Memory B cell (primary cell): ENCODE measurements at regions not wholly inside any gene's neighbourhood (a gene's known extent, or its start where the extent isn't known, plus 50 kb on each side); places are given as distances from the start of the nearest gene placed in this dataset.
"Not testable (repeated sequence)": the region's sequence is repeated elsewhere in the genome, so short reads cannot be mapped to it uniquely, and the experiment has no call there.

Experiments
- ATAC-seq: fragments of 150-1000 bp; cut with Tn5 transposase; 2 replicates; pipeline ENCODE4 v1.10.0; 2021; ENCODE audit warnings: low read depth, mild to moderate bottlenecking, moderate library complexity
- DNase-seq, 2 donors: peaks; one replicate each; pipeline ENCODE4 v3.0.0; 2022; ENCODE audit warnings: low spot score in 2 of 2
- H3K27ac Mint-ChIP-seq: one replicate; pipeline ENCODE4 v1.8.0; 2022; ENCODE audit warnings: mild to moderate bottlenecking, moderate library complexity, mixed read lengths
- H3K27me3 Mint-ChIP-seq: one replicate; pipeline ENCODE4 v1.8.0; 2022; ENCODE audit warnings: mixed read lengths
- H3K36me3 Mint-ChIP-seq: one replicate; pipeline ENCODE4 v1.8.0; 2022; ENCODE audit warnings: mild to moderate bottlenecking, mixed read lengths
- H3K4me1 Mint-ChIP-seq: one replicate; pipeline ENCODE4 v1.8.0; 2022; ENCODE audit warnings: mixed read lengths
- H3K4me3 Mint-ChIP-seq: one replicate; pipeline ENCODE4 v1.8.0; 2022; ENCODE audit warnings: mild to moderate bottlenecking, moderate library complexity, mixed read lengths
- H3K9me3 Mint-ChIP-seq: one replicate; pipeline ENCODE4 v1.8.0; 2022; ENCODE audit warnings: mixed read lengths

- Mint-ChIP-seq H3K4me1 (no peaks in the 10 kb centered on the region), H3K27me3 (peaks cover 6% of the 10 kb centered on the region), H3K9me3 (no peaks in the 10 kb centered on the region), H3K27ac (no peak overlapping the region), H3K4me3 (no peak overlapping the region), H3K36me3 (no peaks in the 10 kb centered on the region)
- ATAC-seq (no peak), DNase-seq (no peak)
Observed at GRCh38 chr14:57150449-57150848, 118.3 kb downstream of the EXOC5 start.

- ATAC-seq (no peak), DNase-seq (no peak)
- no peaks in the 10 kb centered on the region for H3K4me1 Mint-ChIP-seq
- H3K27ac Mint-ChIP-seq: no peak overlapping the region
- H3K27me3 Mint-ChIP-seq: peaks cover 2% of the 10 kb centered on the region
- H3K36me3 Mint-ChIP-seq: no peaks in the 10 kb centered on the region
- H3K4me3 Mint-ChIP-seq: no peak overlapping the region
- H3K9me3 Mint-ChIP-seq: peaks cover 3% of the 10 kb centered on the region
Observed at GRCh38 chr14:57139173-57139572, 129.5 kb downstream of the EXOC5 start.

DNA sequence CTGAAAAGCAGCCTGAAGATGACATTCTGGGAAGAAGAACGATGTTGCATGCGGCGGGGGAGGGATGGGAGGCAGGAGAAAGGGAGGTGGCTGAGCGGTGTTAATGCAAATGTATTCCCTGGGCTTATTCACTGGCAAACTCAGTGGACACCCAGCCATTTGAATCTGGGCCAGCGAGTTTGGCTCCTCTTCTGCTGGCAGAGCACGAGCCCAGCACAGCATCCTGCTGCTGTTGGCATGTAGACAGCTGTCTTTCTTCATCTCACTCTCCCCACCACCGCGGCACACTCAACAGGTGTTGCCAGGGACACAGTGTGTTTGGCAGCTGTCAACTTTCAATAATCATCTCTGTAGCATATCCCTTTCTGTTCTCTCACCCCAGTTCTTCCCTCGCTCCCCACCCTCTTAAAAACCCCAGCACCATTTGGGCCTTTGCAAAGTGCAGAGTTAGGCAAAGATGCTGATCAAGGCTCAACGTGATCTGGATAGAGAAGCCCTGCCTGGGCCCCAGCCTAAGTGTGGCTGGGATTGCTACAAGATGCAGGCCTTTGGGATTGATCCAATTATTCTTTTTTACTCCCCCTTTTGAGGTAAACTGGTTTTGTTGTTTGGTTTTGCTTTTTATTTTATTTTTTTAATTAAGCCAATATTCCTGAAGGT, 131.9 kb downstream of the EXOC5 start:
- Mint-ChIP-seq H3K4me1 (no peaks in the 10 kb centered on the region), H3K36me3 (no peaks in the 10 kb centered on the region), H3K27ac (no peak overlapping the region), H3K27me3 (peaks cover 3% of the 10 kb centered on the region), H3K4me3 (no peak overlapping the region), H3K9me3 (peaks cover 3% of the 10 kb centered on the region)
- DNase-seq (no peak), ATAC-seq (no peak)

- H3K4me3 Mint-ChIP-seq, DNase-seq, H3K36me3 Mint-ChIP-seq, H3K4me1 Mint-ChIP-seq, H3K27me3 Mint-ChIP-seq, H3K27ac Mint-ChIP-seq, ATAC-seq, H3K9me3 Mint-ChIP-seq: not testable (repeated sequence)
Observed at GRCh38 chr14:57127809-57128208, 140.9 kb downstream of the EXOC5 start.

DNA sequence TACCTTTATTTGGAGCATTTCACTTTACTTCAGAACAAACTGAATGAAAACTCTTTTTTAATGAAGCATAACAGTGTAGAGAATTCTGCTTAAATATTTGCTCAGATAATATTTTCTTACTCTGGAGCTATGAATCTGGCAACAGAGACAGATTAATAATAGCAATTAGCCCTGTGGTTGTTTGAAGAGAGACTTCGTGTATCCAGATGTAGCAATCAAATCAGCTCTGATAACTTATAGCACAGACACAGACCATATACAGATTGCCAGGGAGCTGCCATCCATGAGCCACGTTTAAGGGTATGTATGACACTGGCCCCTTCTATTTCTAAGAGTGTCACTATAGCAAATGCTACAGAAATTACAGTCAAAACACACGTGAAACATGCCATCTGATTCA, 146.6 kb downstream of the EXOC5 start:
- DNase-seq: no peak
- Mint-ChIP-seq H3K4me1 (no peaks in the 10 kb centered on the region), H3K27me3 (no peaks in the 10 kb centered on the region), H3K36me3 (no peaks in the 10 kb centered on the region), H3K4me3 (no peak overlapping the region), H3K27ac (no peak overlapping the region), H3K9me3 (no peaks in the 10 kb centered on the region)
- no peak for ATAC-seq

GRCh38 chr14:57112072-57112807, 156.5 kb downstream of the EXOC5 start:
- not testable (repeated sequence) for DNase-seq, H3K36me3 Mint-ChIP-seq, H3K27ac Mint-ChIP-seq, H3K9me3 Mint-ChIP-seq, H3K4me1 Mint-ChIP-seq, H3K4me3 Mint-ChIP-seq, ATAC-seq, H3K27me3 Mint-ChIP-seq

GRCh38 chr14:57110411-57110810, 158.3 kb downstream of the EXOC5 start:
- DNase-seq, H3K27me3 Mint-ChIP-seq, H3K4me3 Mint-ChIP-seq, H3K36me3 Mint-ChIP-seq, H3K4me1 Mint-ChIP-seq, H3K9me3 Mint-ChIP-seq, ATAC-seq, H3K27ac Mint-ChIP-seq: not testable (repeated sequence)

DNA sequence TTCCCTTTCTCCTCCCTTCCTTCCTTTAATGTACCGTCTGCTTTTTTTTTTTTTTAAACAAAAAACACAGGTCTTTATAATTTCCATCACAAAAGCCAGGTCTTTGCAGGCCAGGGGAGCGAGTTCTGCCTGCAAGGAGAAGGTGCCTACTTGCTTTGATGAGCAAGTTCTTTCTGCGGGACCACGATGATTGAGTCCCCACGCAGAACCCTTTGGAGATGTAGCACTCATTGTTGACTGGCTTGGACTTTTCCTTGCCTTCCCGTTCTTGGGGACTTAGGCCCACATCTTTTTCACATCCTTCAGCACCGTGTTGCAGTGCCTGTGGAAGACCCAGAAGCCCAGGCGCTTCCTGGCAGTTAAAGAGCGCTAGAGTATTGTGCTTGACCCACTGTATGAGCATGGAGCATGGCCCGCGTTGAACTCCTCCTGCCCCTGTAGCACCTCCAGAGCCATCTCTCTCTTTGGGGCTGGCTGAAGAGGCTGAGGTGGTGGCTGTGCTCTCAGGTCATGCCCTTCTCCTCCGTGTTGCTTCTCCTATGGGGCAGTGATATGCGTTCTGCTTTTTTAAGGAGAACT, 177.6 kb downstream of the EXOC5 start:
- no peaks in the 10 kb centered on the region for H3K36me3 Mint-ChIP-seq
- DNase-seq (no peak), ATAC-seq (no peak)
- no peaks in the 10 kb centered on the region for H3K4me1 Mint-ChIP-seq
- peaks cover 5% of the 10 kb centered on the region for H3K9me3 Mint-ChIP-seq
- peaks cover 3% of the 10 kb centered on the region for H3K27me3 Mint-ChIP-seq
- no peak overlapping the region for H3K27ac Mint-ChIP-seq
- no peak overlapping the region for H3K4me3 Mint-ChIP-seq

GRCh38 chr14:57089901-57090300, 178.8 kb downstream of the EXOC5 start:
- ATAC-seq: no peak
- H3K27me3 Mint-ChIP-seq: peaks cover 3% of the 10 kb centered on the region
- H3K4me1 Mint-ChIP-seq: no peaks in the 10 kb centered on the region
- H3K36me3 Mint-ChIP-seq: no peaks in the 10 kb centered on the region
- H3K9me3 Mint-ChIP-seq: peaks cover under 1% of the 10 kb centered on the region
- H3K4me3 Mint-ChIP-seq: no peak overlapping the region
- no peak overlapping the region for H3K27ac Mint-ChIP-seq
- DNase-seq: no peak

- Mint-ChIP-seq H3K9me3 (no peaks in the 10 kb centered on the region), H3K27ac (no peak overlapping the region), H3K27me3 (peaks cover 3% of the 10 kb centered on the region), H3K36me3 (no peaks in the 10 kb centered on the region), H3K4me3 (no peak overlapping the region), H3K4me1 (no peaks in the 10 kb centered on the region)
- ATAC-seq (no peak), DNase-seq (no peak)
Observed at GRCh38 chr14:57087841-57088240, 180.9 kb downstream of the EXOC5 start.

- H3K27ac Mint-ChIP-seq: no peak overlapping the region
- DNase-seq: no peak
- H3K4me3 Mint-ChIP-seq: no peak overlapping the region
- no peaks in the 10 kb centered on the region for H3K4me1 Mint-ChIP-seq
- no peak for ATAC-seq
- H3K27me3 Mint-ChIP-seq: peaks cover 5% of the 10 kb centered on the region
- H3K9me3 Mint-ChIP-seq: no peaks in the 10 kb centered on the region
- H3K36me3 Mint-ChIP-seq: no peaks in the 10 kb centered on the region
Observed at GRCh38 chr14:57086271-57087162, 182.2 kb downstream of the EXOC5 start.

DNA sequence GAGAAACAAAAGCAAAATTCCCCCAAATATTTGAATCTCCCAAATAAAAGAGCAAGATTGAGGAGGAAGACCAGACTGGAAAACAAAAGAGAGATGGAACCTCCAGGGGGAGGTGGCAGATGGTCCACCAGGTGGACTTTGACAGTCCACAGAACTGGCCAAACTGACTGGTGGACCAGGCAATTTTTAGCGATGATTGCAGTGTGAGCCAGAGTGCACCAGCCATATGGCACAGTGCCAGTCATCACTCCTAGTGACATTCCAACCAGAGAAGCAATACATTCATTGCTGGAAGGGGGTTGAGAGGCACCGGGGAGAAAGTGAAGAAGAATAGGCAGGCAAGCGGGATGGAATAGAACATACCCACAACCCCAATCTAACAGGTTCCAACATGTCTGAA, 182.9 kb downstream of the EXOC5 start:
- no peak overlapping the region for H3K4me3 Mint-ChIP-seq

GRCh38 chr14:57085043-57085442, 183.7 kb downstream of the EXOC5 start:
- no peak overlapping the region for H3K4me3 Mint-ChIP-seq
- no peaks in the 10 kb centered on the region for H3K9me3 Mint-ChIP-seq
- ATAC-seq: no peak
- H3K4me1 Mint-ChIP-seq: no peaks in the 10 kb centered on the region
- no peak overlapping the region for H3K27ac Mint-ChIP-seq
- DNase-seq: no peak
- no peaks in the 10 kb centered on the region for H3K36me3 Mint-ChIP-seq
- H3K27me3 Mint-ChIP-seq: peaks cover 5% of the 10 kb centered on the region

More for the DNA sequence above, 182.9 kb downstream of the EXOC5 start:
- Mint-ChIP-seq H3K9me3 (no peaks in the 10 kb centered on the region), H3K27me3 (peaks cover 5% of the 10 kb centered on the region), H3K27ac (no peak overlapping the region), H3K36me3 (no peaks in the 10 kb centered on the region), H3K4me1 (no peaks in the 10 kb centered on the region)
- DNase-seq (no peak), ATAC-seq (no peak)

GRCh38 chr14:57080691-57081090, 188.0 kb downstream of the EXOC5 start:
- Mint-ChIP-seq H3K4me1 (no peaks in the 10 kb centered on the region), H3K27me3 (peaks cover 3% of the 10 kb centered on the region), H3K9me3 (no peaks in the 10 kb centered on the region), H3K27ac (no peak overlapping the region), H3K36me3 (no peaks in the 10 kb centered on the region), H3K4me3 (no peak overlapping the region)
- DNase-seq (no peak), ATAC-seq (no peak)
